ENCODE measurements at regions not wholly inside any gene's neighbourhood (a gene's known extent, or its start where the extent isn't known, plus 50 kb on each side); places are given as distances from the start of the nearest gene placed in this dataset.

- TF ChIP-seq CTCF (IDR thresholded peaks at IDR 0.05 in 4 of 5, conservative IDR thresholded peaks at IDR 0.05 in 1 of 5) (no peak), POLR2A (IDR thresholded peaks at IDR 0.05) (no peak)
- DNase-seq, result no peak
- Histone ChIP-seq H3K9me3 (no peaks in the 10 kb centered on the region), H3K4me3 (no peak overlapping the region), H3K36me3 (no peaks in the 10 kb centered on the region), H3K27me3 (no peaks in the 10 kb centered on the region), H3K27ac (peak overlapping the region in 3 of 4 donors; percentile 63 to 71 (median 69)), H3K4me1 (no peaks in the 10 kb centered on the region)
- intact Hi-C loops (cut with DNase I; ENCODE audit: low total_unique reads), result no loop called here
- in situ Hi-C loops (cut with MboI; ENCODE audit: low sequenced_read_pairs in 4 of 4), result no loop called here
- ATAC-seq, result no peak
Observed at GRCh38 chr21:43347461-43348169, 79.3 kb downstream of the SIK1 start.

GRCh38 chr21:43346551-43346950 is 80.4 kb downstream of the SIK1 start:
- DNase-seq, result no peak
- peaks cover 7 to 8% of the 10 kb centered on the region in 2 donors for H3K4me1 ChIP-seq
- TF ChIP-seq CTCF (IDR thresholded peaks at IDR 0.05 in 4 of 5, conservative IDR thresholded peaks at IDR 0.05 in 1 of 5) (no peak), POLR2A (IDR thresholded peaks at IDR 0.05) (no peak)
- H3K36me3 ChIP-seq, result no peaks in the 10 kb centered on the region
- H3K27ac ChIP-seq, result no peak overlapping the region
- no peak for ATAC-seq
- no peak overlapping the region for H3K4me3 ChIP-seq
- H3K9me3 ChIP-seq, result no peaks in the 10 kb centered on the region
- H3K27me3 ChIP-seq, result no peaks in the 10 kb centered on the region
- intact Hi-C loops (cut with DNase I; ENCODE audit: low total_unique reads), result no loop called here
- in situ Hi-C loops (cut with MboI; ENCODE audit: low sequenced_read_pairs in 4 of 4), result no loop called here

GRCh38 chr21:43345746-43346409 is 81.1 kb downstream of the SIK1 start:
- no peaks in the 10 kb centered on the region for H3K36me3 ChIP-seq
- TF ChIP-seq CTCF (IDR thresholded peaks at IDR 0.05 in 4 of 5, conservative IDR thresholded peaks at IDR 0.05 in 1 of 5), result no peak
- TF ChIP-seq POLR2A (IDR thresholded peaks at IDR 0.05), result no peak
- no peaks in the 10 kb centered on the region for H3K9me3 ChIP-seq
- intact Hi-C loops (cut with DNase I; ENCODE audit: low total_unique reads) (no loop called here), in situ Hi-C loops (cut with MboI; ENCODE audit: low sequenced_read_pairs in 4 of 4) (no loop called here)
- ATAC-seq (no peak), DNase-seq (no peak)
- no peak overlapping the region for H3K27ac ChIP-seq
- H3K27me3 ChIP-seq, result no peaks in the 10 kb centered on the region
- H3K4me1 ChIP-seq, result peaks cover 11 to 14% of the 10 kb centered on the region in 2 donors
- H3K4me3 ChIP-seq, result no peak overlapping the region

- Histone ChIP-seq H3K36me3 (no peaks in the 10 kb centered on the region), H3K27me3 (peaks cover 0 to 4% (median 0%) of the 10 kb centered on the region in 3 donors), H3K4me1 (peaks cover 11 to 18% of the 10 kb centered on the region in 2 donors), H3K4me3 (no peak overlapping the region), H3K9me3 (no peaks in the 10 kb centered on the region), H3K27ac (no peak overlapping the region)
- intact Hi-C loops (cut with DNase I; ENCODE audit: low total_unique reads) (no loop called here), in situ Hi-C loops (cut with MboI; ENCODE audit: low sequenced_read_pairs in 4 of 4) (no loop called here)
- ATAC-seq, result no peak
- no peak for TF ChIP-seq CTCF (IDR thresholded peaks at IDR 0.05 in 4 of 5, conservative IDR thresholded peaks at IDR 0.05 in 1 of 5)
- no peak for TF ChIP-seq POLR2A (IDR thresholded peaks at IDR 0.05)
- no peak for DNase-seq
Observed at GRCh38 chr21:43345046-43345745, 81.7 kb downstream of the SIK1 start.

Measured in gastrocnemius medialis (tissue), 4 donors.